NCI-H1048 (cell line): ENCODE measurements at regions not wholly inside any gene's neighbourhood (a gene's known extent, or its start where the extent isn't known, plus 50 kb on each side); places are given as distances from the start of the nearest gene placed in this dataset.
A peak's percentile ranks its signal among the peaks of the same experiment; 100 is the strongest.
"Not testable (repeated sequence)": the region's sequence is repeated elsewhere in the genome, so short reads cannot be mapped to it uniquely, and the experiment has no call there.

Experiments
- DNase-seq: peaks from one replicate; lab custom pipeline; 2025; lab: John Stamatoyannopoulos, UW

- DNase-seq = no peak
Measured at GRCh38 chr10:23648618-23649017, 209.7 kb downstream of the OTUD1 start.

GRCh38 chr10:23656735-23657134, 217.9 kb downstream of the OTUD1 start:
- no peak for DNase-seq

- DNase-seq = no peak
Measured at GRCh38 chr10:23657677-23658076, 218.8 kb downstream of the OTUD1 start.

GRCh38 chr10:23671866-23672265, 233.0 kb downstream of the OTUD1 start:
- not testable (repeated sequence) for DNase-seq

- no peak for DNase-seq
Measured at GRCh38 chr10:23675585-23675984, 236.7 kb downstream of the OTUD1 start.

- peak; percentile 67 for DNase-seq
Measured at GRCh38 chr10:23676296-23676695, 237.4 kb downstream of the OTUD1 start.

GRCh38 chr10:23686722-23687121, 247.8 kb downstream of the OTUD1 start:
- DNase-seq = no peak

- no peak for DNase-seq
Measured at GRCh38 chr10:23692736-23693135, 253.9 kb downstream of the OTUD1 start.

- no peak for DNase-seq
Measured at GRCh38 chr10:23693501-23693901, 254.6 kb downstream of the OTUD1 start.

GRCh38 chr10:23693925-23694324, 255.1 kb downstream of the OTUD1 start:
- DNase-seq = no peak

- DNase-seq = no peak
Measured at GRCh38 chr10:23694446-23694920, 255.6 kb downstream of the OTUD1 start.

GRCh38 chr10:23694921-23695824, 256.3 kb downstream of the OTUD1 start:
- DNase-seq = no peak

GRCh38 chr10:23695825-23696420, 257.0 kb downstream of the OTUD1 start:
- DNase-seq = no peak

- DNase-seq = no peak
Measured at GRCh38 chr10:23696476-23696875, 257.6 kb downstream of the OTUD1 start.

- peak; percentile 68 for DNase-seq
Measured at GRCh38 chr10:23702977-23703414, 264.1 kb downstream of the OTUD1 start.

GRCh38 chr10:23715363-23715762, 276.5 kb downstream of the OTUD1 start:
- DNase-seq = no peak

GRCh38 chr10:23717913-23718312, 279.0 kb downstream of the OTUD1 start:
- DNase-seq = no peak

- no peak for DNase-seq
Measured at GRCh38 chr10:23718946-23719345, 280.1 kb downstream of the OTUD1 start.

- no peak for DNase-seq
Measured at GRCh38 chr10:23723796-23724195, 284.9 kb downstream of the OTUD1 start.

GRCh38 chr10:23725548-23725947, 286.7 kb downstream of the OTUD1 start:
- DNase-seq = no peak

GRCh38 chr10:23742368-23742767, 303.5 kb downstream of the OTUD1 start:
- no peak for DNase-seq

- DNase-seq = no peak
Measured at GRCh38 chr10:23742807-23743206, 303.9 kb downstream of the OTUD1 start.

- DNase-seq = no peak
Measured at GRCh38 chr10:23754179-23754578, 315.3 kb downstream of the OTUD1 start.
